Head of caudate nucleus (tissue), 42 donors: ENCODE measurements at regions not wholly inside any gene's neighbourhood (a gene's known extent, or its start where the extent isn't known, plus 50 kb on each side); places are given as distances from the start of the nearest gene placed in this dataset.
"Not testable (repeated sequence)": the region's sequence is repeated elsewhere in the genome, so short reads cannot be mapped to it uniquely, and the experiment has no call there.

Experiments
- DNase-seq, 42 donors: peaks; one replicate each; pipeline versions ENCODE4 v3.0.0 to v3.0.0-alpha.2; 2020 to 2021; ENCODE audit warnings: mixed read lengths in 7 of 42
- intact Hi-C: fragments of 100-400 bp; cut with DNase I; formaldehyde crosslinking; loops from one replicate; pipeline ENCODE4 v1.15.0; 2022

DNA sequence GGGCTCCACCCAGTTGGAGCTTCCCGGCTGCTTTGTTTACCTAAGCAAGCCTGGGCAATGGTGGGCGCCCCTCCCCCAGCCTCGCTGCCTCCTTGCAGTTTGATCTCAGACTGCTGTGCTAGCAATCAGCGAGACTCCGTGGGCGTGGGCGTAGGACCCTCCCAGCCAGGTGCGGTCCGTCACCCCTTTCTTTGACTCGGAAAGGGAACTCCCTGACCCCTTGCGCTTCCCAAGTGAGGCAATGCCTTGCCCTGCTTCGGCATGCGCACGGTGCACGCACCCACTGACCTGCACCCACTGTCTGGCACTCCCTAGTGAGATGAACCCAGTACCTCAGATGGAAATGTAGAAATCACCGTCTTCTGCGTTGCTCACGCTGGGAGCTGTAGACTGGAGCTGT lies 254.4 kb upstream of the NMUR2 start:
- DNase-seq, intact Hi-C loops: not testable (repeated sequence)

DNA sequence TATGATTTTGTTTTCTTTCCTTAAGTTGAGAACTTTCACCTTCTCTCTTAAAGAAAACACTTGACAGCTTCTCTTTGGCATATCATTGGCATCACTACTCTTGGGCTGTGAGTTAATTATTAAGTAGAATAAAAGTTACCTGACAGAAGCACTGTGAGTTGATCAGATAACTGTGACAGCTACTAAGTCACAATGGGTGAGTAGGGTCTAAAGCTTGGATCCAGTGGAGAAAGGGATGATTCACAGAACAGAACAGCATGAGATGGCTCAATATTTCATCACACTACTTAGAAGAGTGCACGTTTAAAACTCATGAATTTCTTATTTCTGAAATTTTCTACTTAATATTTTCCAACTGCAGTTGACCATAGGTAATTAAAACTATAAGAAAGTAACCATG lies 268.5 kb upstream of the NMUR2 start:
- DNase-seq: no peak
- intact Hi-C loops: no loop called here

DNA sequence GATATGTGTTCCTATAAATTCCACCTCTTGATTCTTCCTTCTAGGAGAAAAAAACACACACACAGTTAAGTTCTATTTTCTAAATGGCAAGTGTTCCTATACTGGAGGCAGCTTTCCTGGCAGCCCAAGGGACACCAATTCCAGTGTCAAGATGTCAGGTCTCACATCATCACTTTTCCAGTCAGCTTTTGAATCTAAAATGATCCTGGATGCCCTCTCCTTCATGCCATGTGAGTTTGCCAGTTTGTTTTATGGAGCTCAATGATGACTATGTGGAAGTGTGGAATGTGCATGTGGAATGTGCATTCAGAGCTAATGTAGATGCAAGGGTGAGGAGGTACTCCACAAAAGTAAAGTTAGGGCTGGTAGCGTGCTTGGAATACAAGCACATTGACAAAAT lies 269.3 kb upstream of the NMUR2 start:
- no peak for DNase-seq
- intact Hi-C loops: no loop called here

DNA sequence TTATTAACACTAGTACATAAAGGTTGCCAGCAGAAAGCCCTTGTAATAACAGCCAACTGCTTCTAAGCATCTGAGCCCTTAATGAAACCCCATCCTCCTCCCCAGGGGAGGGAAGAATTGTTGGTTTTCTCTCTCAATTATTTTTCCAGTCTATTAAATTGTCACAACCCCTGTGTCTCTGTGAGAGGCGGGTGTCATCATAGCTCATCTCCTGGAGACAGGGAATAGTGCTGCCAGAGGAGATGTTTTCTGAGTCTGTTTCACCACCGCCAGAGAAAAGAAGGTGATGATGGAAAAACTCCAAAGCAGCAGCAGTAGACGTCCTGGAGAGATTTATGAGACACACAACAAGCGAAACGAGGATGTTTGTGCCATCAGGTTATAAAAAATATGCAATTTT lies 271.1 kb upstream of the NMUR2 start:
- intact Hi-C loops: no loop called here
- peak in 5 of 42 donors; percentile 13 to 38 (median 21) for DNase-seq

DNA sequence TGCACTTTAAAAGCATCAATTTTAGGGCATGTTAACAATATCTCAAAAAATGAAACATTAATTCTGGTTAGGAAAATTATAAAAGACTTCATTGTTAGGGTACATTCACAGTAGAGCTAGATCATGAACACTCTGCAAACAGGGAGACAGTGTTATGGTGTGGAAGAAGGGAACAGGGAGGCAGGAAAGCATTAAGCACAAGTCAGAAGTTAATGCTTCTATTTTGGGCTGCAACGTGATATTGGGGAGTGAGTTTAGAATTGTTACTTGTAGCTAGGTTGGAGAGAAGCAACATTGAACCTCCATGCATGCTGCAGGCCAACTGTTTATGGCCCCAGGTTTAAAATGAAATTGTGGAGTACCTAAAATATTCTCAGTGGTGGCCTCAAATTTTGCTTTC lies 278.1 kb upstream of the NMUR2 start:
- intact Hi-C loops: no loop called here
- DNase-seq: no peak

DNA sequence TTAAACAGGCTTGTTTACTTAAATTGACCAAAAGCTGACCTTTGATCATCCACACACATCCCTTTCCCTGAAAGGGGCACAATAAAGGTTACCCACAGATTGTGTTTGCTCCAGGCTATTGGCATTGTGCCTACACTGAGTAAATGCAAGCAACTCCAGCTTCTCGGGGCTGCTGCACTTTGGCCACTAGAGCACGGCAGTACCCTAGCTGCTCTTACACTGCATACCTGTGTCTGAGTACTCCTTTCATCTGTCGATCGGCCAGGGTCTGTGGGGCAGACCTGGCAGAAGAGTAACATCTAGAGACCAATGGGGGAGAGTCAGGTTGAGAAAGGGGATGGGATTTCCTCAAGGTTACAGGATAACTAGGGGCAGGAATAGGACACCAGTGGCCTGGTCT lies 281.9 kb upstream of the NMUR2 start:
- intact Hi-C loops: no loop called here
- no peak for DNase-seq

DNA sequence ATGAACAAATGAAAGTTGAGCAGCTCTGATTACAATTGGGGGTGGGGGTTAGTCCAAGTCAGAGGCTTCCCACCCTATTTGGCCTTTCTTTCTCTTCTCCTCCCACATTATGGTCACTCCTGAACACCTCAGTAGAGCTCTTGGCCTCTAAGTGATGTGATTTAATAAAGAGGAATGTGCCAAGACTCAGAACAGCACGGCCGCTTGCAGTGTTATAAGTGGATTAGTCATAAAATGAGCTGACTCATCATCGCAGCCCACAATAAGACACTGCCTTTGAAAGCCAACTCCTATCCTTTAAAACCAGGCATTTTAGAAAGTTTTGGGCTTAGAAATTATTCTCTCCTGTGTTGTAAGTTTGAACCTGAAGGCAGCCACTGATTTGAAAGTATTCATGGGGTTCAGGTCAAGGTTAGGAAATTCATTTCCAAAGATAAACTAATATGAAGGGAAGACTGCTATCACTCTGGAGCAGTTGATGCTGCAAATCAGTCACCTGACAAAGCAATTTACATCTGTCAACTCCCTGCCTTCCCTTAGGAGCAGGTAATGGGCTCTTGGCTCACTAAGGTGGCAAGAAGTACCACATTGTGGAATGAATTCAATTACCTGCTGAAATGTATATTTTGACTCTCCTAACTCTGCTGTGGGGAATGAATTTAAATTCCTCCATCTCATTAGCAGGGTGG lies 283.6 kb upstream of the NMUR2 start:
- intact Hi-C loops: no loop called here
- peak in 32 of 42 donors; percentile 10 to 83 (median 42) for DNase-seq

DNA sequence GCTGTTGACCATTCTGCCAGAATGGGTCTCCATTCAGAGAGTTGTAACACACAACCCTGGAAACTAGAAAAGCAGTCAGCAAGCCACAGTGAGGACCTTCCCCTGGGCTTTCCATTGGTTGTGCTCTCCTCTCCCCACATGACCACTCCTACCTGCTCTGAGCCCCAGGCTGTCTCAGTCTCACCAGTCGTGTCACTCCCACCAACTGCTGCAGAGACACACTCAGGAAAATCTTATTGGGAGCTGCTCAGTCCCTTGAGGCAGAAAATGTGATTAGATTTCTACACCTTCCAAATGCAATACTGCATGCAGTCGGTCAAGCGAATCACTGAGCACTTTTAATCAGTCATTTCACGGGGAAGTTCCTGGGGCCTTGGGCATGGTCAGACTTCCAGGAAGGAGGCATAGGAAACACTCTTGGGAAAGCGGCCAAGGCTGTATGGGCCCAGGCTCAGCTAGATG lies 284.2 kb upstream of the NMUR2 start:
- intact Hi-C loops: no loop called here

DNA sequence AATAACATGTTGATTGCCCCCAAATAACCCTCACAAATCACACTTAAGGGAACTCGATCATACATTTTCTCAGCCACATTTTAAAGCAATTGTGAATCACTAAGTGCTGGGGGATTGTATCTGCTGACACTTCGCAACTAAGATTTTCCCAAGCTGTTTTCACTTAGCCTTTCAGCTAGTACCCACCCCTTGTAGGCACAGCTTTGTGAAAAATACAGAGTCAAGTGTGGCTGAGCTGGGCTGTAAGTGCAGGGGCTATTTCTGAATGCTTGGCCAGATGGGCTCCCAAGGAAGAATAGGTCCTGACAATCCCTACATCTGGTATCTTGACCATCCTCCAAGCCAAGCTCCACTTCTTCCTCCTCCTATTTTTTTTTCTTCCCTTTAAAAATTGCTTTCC lies 289.2 kb upstream of the NMUR2 start:
- DNase-seq: no peak
- intact Hi-C loops: no loop called here

More for the DNA sequence above, 284.2 kb upstream of the NMUR2 start:
- peak in 2 of 42 donors; percentile 3 to 35 for DNase-seq

DNA sequence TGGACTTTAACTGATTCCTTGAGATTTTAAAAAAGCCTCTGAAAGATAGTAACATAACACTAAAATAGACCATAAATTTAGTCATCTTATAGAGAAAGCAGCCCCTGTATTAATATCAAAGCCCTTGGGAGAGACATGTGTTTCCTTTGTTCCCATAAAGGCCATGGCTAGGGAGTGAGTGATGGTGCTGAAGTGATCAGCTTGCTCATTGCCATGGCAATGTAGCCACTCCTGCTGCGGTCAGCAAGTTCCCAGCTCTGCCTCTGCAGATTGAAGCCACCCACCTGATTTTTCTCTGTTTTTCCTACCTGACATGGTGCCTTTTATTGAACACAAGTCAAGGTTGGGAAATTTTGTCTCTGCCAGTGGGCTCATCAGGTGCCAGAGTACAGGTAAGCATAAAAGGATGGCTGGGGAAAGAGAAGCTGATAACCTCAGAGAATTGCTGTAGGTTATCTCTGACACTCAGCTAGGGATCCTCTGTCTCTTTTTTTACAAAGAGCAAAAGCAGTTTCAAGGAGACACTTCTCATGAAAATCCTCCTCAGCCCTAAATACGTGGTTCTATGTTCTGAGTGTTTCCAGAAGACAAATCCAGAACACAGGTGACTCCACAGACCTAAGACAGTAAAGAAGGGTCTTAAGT lies 296.3 kb upstream of the NMUR2 start:
- no peak for DNase-seq
- intact Hi-C loops: no loop called here

DNA sequence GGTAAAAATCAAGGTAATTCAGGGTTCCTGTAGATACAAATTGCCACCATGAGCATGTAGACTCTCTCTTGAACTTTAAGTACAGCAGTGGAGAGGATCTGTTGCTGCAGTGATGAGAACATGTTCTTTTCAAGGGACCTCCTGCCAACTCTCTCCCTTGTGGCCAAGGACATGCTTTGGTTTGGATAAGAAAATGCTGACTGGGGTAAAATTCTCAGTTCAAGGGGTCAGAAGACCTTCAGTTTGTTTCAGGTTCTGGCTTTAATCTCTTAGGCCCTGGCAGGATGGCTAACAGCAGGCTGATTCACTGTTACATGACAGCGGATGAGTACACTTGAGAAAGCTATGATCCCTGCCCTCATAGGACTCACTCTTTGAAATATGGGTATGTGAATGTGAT lies 299.2 kb upstream of the NMUR2 start:
- DNase-seq: no peak
- intact Hi-C loops: no loop called here

DNA sequence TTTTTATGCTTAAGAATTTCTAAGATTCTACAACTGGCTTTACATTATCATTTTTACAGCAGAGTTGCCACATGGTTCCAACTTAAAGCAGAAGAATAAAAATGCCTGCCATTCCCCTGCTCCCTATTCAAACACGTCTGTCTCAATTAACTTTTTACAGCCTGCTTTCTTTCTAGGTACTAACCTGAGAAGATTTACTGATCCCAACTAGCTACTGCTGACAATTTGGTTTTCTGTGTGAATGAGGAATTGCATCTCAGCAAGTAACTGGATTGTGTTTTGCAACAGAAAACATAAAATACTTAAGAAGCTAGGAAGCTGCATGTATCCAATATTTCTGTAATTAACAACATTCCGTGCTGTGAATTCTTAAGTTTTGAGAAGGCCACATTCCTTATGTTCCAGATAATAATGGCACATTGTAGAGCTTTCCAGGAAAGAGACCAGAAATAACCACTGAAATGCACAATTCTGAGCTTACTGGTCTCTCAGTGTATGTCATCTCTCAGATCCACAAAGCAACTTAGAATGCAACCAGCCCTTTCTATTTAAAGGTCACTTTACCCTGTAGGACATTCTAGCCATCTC lies 306.8 kb upstream of the NMUR2 start:
- no peak for DNase-seq
- intact Hi-C loops: no loop called here

DNA sequence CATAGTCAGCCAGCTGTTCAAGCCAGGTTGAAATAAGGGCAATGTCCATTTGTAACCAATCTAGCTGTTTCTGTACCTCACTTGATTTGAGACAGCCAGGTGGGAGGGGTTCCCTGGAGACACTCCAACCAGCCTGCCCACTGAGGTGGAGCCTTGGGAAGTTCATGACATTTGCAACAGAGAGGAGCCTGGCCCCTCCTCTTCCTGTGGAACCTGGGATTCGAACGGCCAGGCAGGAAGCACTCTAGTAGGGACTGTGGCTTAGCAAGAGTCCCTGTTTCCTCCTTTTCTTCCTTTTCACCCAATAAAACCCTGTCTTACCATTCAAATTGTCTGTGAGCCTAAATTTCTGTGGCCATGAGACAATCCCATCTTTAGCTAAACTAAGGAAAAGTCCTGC lies 312.3 kb upstream of the NMUR2 start:
- no peak for DNase-seq
- intact Hi-C loops: no loop called here

DNA sequence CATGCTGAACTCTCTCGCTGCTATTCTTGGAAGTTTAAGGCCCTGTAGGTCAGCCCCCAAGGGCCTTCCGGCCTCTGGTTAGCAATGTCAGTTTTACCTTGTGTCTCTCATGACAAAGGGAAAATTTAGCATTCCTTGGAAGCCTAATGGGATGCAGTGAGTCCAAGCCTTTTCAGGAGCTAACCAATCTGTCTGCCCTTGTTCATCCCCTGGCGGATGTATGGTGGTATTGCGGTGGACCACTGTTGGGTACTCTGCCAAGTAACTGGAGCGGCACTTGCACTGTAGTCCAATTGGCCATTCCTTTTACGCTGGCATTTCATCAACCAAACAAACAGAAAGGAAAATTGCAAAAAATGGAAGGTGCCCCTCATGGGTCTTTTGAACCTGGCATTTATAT lies 318.4 kb upstream of the NMUR2 start:
- intact Hi-C loops: no loop called here
- DNase-seq: no peak

DNA sequence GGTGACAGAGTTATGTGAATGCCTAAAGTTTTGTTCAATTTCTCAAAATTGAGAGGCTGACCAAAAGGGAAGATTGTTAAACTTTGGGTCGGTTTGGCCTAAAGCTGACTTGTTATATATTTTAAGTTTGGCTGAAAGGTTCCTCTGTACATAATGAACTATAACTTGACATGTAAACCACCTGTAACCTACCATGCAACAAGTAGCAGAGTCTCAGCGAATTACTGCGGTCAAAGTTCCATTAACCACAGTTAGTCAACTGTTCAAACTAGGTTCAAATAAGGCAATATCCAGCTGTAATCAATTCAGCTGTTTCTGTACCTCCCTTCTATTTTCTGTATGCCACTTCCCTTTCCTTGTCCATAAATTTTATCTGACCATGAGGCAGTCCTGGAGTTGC lies 325.1 kb upstream of the NMUR2 start:
- intact Hi-C loops: no loop called here
- no peak for DNase-seq

DNA sequence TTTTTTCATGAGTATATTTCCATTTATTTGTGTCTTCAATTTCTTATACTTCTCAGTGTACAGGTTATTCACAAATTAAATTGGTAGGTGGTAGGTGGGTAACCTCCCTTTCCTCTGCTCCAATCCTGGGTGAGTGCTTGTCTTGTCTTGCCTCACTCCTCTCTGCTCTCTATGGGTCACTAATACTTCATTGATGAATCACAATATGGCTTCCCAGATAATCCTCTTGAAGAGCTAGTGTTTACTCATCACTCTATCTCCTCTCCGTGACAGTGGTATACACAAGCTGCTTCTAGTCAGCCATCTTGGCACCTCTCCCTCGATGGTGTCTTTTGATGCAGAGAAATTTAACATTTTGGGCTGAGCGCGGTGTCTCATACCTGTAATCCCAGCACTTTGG lies 331.8 kb upstream of the NMUR2 start:
- DNase-seq: no peak
- intact Hi-C loops: no loop called here

DNA sequence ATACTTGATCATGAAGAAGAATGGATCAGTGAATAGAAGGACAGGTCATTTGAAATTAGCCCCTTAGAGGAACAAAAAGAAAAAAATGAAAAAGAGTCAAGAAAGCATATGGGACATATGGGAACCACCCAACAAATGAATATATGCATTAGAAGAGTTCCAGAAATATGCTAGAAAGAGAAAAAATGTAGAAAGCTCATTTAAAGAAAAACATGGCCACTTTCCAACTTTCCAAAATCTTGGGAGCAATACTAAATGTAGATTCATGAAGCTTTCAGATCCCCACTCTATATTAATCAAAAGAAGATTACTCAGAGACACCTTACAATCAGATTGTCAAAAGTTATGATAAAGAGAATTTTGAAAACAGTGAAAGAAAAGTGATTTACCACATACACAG lies 334.8 kb upstream of the NMUR2 start:
- DNase-seq: no peak
- intact Hi-C loops: no loop called here

DNA sequence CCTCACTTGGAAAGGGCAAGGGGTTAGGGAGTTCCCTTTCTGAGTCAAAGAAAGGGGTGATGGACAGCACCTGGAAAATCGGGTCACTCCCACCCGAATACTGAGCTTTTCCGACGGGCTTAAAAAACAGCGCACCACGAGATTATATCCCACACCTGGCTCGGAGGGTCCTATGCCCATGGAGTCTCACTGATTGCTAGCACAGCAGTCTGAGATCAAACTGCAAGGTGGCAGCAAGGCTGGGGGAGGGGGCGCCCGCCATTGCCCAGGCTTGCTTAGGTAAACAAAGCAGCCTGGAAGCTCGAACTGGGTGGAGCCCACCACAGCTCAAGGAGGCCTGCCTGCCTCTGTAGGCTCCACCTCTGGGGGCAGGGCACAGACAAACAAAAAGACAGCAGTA lies 336.0 kb upstream of the NMUR2 start:
- intact Hi-C loops, DNase-seq: not testable (repeated sequence)

DNA sequence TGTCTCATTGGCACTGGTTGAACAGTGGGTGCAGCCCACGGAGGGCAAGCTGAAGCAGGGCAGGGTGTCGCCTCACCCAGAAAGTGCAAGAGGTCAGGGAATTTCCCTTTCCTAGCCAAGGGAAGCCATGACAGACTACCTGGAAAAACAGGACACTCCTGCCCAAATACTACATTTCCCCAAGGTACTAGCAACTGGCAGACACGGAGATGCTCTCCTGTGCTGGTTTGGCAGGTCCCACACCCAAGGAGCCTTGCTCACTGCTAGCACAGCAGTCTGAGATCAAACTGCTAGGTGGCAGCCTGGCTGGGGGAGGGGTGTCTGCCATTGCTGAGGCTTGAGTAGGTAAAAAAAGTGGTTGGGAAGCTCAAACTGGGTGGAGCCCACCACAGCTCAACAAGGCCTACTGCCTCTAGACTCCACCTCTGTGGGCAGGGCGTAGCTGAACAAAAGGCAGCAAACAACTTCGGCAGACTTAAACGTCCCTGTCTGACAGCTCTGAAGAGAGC lies 382.7 kb upstream of the NMUR2 start:
- intact Hi-C loops, DNase-seq: not testable (repeated sequence)

DNA sequence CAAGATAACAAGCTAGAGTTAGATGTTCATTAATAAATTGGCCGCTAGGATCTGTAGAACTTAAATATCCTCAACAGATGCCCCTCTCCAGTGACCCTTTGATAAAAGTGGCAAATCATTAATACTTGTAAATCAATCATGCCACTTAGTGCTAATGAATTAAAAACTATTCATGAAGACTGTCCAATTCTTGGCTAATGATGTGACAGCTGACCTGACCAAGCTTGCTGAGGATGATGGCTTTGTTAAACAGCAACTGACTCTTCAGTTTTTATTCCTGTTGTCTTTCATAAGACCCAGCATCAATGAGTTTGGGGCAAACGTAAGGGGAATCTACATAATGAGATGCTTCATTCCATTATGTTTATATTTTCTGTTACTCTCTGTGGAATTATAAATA lies 396.8 kb upstream of the NMUR2 start:
- intact Hi-C loops: no loop called here
- no peak for DNase-seq

DNA sequence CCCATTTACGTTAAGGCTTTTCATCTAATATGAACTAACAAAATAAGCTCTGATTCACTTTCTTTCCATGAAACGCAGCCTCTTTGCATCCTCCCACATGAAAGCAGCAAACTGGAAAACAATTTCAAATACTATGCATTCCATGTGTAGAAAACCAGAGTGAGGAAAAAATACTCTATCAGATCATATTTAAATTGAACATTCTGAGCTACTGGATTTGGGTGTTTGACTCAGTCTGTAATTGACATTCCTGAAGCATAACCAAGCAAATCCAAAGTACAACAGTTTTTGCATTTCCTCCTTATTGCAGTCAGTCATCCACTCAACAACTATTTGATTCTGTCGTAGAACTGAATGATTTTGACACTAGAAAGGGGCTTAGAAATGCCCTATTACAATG lies 399.1 kb upstream of the NMUR2 start:
- no peak for DNase-seq
- intact Hi-C loops: no loop called here
